ENCODE measurements at regions not wholly inside any gene's neighbourhood (a gene's known extent, or its start where the extent isn't known, plus 50 kb on each side); places are given as distances from the start of the nearest gene placed in this dataset.

DNA sequence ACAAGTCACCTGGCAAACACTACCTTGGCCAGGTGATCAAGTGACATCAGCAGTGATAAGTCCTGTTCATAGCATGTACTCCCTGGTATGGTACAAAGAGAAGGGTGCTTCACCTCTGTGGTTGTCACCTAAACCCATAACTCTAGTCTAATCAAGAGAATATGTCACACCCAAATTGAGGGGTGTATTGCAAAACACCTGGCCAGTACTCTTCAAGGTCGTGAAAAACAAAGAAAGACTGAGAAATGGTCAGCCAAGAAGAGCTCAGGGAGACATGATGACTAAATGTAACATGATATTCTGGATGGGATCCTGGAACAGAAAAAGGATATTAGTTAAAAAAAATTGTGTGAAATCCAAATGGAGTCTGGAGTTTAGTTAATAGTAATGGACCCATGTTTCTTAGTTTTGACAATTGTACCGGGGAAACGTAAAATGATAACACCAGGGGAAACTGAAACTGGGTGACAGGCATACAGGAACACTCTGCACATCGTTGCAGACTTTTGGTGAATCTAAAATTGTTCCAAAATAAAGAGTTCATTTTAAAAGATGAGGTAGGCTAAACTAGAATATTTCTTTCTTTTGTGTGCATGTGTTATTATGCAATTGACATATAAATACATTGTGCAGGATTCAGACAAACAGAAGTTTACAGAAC is 262.0 kb downstream of the CDC5L start:
- no peak overlapping the region for H3K27ac ChIP-seq
- H3K4me3 ChIP-seq (ENCODE audit: low read depth, low read length), result no peak overlapping the region
- in situ Hi-C loops (cut with HindIII; ENCODE audit: low pct_ligation_motif_present, low sequenced_read_pairs), result no loop called here
- TF ChIP-seq, protein P1, sequence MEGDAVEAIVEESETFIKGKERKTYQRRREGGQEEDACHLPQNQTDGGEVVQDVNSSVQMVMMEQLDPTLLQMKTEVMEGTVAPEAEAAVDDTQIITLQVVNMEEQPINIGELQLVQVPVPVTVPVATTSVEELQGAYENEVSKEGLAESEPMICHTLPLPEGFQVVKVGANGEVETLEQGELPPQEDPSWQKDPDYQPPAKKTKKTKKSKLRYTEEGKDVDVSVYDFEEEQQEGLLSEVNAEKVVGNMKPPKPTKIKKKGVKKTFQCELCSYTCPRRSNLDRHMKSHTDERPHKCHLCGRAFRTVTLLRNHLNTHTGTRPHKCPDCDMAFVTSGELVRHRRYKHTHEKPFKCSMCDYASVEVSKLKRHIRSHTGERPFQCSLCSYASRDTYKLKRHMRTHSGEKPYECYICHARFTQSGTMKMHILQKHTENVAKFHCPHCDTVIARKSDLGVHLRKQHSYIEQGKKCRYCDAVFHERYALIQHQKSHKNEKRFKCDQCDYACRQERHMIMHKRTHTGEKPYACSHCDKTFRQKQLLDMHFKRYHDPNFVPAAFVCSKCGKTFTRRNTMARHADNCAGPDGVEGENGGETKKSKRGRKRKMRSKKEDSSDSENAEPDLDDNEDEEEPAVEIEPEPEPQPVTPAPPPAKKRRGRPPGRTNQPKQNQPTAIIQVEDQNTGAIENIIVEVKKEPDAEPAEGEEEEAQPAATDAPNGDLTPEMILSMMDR (IDR thresholded peaks at IDR 0.05; ENCODE audit: low read depth, low read length, missing control alignments), result no peak
- DNase-seq, result no peak
- no peaks in the 10 kb centered on the region for H3K27me3 ChIP-seq (replicated peaks)
- no peaks in the 10 kb centered on the region for H3K36me3 ChIP-seq (replicated peaks)

DNA sequence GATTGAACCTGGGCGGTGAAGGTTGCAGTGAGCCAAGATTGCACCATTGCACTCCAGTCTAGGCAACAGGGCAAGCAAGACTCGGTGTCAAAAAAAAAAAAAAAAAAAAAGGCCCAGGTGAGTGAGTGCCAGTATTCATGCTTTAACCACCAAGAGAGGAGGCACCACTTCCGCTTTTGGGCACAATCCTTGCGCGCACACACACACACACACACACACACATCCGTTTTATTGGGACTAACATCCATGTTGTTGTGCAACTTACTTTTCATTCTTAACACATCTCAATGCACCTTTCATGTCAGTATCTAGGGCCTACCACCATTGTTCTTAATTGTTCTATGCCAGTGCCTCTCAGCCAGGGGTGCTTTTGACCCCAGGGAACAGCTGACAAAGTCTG is 263.0 kb downstream of the CDC5L start:
- no peak for DNase-seq
- H3K4me3 ChIP-seq (ENCODE audit: low read depth, low read length), result no peak overlapping the region
- TF ChIP-seq, protein P1 (IDR thresholded peaks at IDR 0.05; ENCODE audit: low read depth, low read length, missing control alignments), result no peak
- H3K27ac ChIP-seq, result no peak overlapping the region
- in situ Hi-C loops (cut with HindIII; ENCODE audit: low pct_ligation_motif_present, low sequenced_read_pairs), result no loop called here
- no peaks in the 10 kb centered on the region for H3K36me3 ChIP-seq (replicated peaks)
- no peaks in the 10 kb centered on the region for H3K27me3 ChIP-seq (replicated peaks)

DNA sequence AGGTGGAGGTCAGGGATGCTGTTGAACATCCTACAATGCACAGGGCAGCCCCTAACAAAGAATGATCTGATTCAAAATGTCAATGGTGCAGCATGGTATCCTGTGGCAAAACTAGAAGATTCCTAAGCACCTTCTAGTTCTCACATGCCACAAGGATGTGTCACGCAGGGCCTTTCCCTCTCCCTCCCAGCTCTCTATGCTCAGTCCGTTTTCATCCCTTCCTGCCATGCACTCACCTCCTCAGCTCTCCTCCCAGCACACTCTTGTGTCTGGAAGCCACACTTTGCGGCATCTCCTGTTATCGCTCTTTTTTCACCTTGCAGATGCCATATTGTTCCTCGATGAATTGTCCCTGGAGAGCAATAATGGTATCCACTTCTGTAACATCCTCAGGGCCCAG is 263.4 kb downstream of the CDC5L start:
- in situ Hi-C loops (cut with HindIII; ENCODE audit: low pct_ligation_motif_present, low sequenced_read_pairs), result no loop called here
- Histone ChIP-seq H3K36me3 (replicated peaks) (no peaks in the 10 kb centered on the region), H3K4me3 (ENCODE audit: low read depth, low read length) (no peak overlapping the region), H3K27ac (no peak overlapping the region), H3K27me3 (replicated peaks) (no peaks in the 10 kb centered on the region)
- DNase-seq, result peak; percentile 33
- TF ChIP-seq, protein P1 (IDR thresholded peaks at IDR 0.05; ENCODE audit: low read depth, low read length, missing control alignments), result no peak

DNA sequence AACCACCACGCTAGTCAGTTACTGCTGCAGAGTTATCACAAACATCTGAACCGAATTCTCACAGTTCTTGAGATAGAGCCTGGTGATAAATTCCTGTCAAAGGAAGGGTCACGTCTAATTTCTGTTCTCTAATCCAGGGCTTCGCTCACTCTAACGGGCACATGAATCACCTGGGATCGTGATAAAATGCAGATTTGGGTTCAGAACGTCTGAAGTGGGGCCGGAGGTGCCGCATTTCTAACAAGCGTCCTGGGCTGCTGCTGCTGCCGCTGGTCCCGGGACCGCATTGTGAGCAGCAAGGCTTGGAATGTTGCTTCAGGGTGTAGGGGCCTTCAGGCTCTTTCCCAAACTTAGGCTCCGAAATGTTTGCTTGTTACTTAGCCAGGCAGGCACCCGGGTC is 264.1 kb downstream of the CDC5L start:
- no peak overlapping the region for H3K27ac ChIP-seq
- H3K27me3 ChIP-seq (replicated peaks), result no peaks in the 10 kb centered on the region
- H3K36me3 ChIP-seq (replicated peaks), result no peaks in the 10 kb centered on the region
- H3K4me3 ChIP-seq (ENCODE audit: low read depth, low read length), result no peak overlapping the region
- in situ Hi-C loops (cut with HindIII; ENCODE audit: low pct_ligation_motif_present, low sequenced_read_pairs), result no loop called here
- TF ChIP-seq, protein P1 (IDR thresholded peaks at IDR 0.05; ENCODE audit: low read depth, low read length, missing control alignments), result no peak
- DNase-seq, result no peak

DNA sequence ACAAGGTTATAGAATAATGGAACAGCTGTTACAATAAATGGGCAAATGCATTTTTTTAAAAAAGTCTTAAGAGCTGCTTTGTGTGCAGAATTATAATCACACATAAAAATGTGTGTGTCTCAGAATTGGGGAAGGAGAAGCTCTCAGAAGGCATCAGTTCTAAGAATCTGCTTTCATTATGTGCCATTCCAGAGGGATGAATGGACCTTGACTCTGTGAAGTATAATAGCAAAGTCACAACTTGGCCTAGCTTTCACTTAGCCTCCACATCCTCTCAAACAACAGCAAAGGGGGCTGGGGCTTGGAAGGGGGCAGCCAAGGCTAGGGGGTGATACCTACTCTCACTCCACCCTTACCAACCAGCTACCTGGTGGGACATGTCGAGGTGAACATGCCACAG is 265.0 kb downstream of the CDC5L start:
- in situ Hi-C loops (cut with HindIII; ENCODE audit: low pct_ligation_motif_present, low sequenced_read_pairs), result no loop called here
- H3K27me3 ChIP-seq (replicated peaks), result no peaks in the 10 kb centered on the region

More for the DNA sequence above, 265.0 kb downstream of the CDC5L start:
- TF ChIP-seq, protein P1 (IDR thresholded peaks at IDR 0.05; ENCODE audit: low read depth, low read length, missing control alignments), result no peak
- no peaks in the 10 kb centered on the region for H3K36me3 ChIP-seq (replicated peaks)
- no peak overlapping the region for H3K4me3 ChIP-seq (ENCODE audit: low read depth, low read length)
- no peak for DNase-seq
- no peak overlapping the region for H3K27ac ChIP-seq
